NCI-H2171 treated with DMSO at 0.1 percent for 48 hours (cell line): ENCODE measurements at regions not wholly inside any gene's neighbourhood (a gene's known extent, or its start where the extent isn't known, plus 50 kb on each side); places are given as distances from the start of the nearest gene placed in this dataset.
A peak's percentile ranks its signal among the peaks of the same experiment; 100 is the strongest.
"Not testable (repeated sequence)": the region's sequence is repeated elsewhere in the genome, so short reads cannot be mapped to it uniquely, and the experiment has no call there.

Experiments
- DNase-seq: peaks from one replicate; lab custom pipeline; 2025; lab: John Stamatoyannopoulos, UW

DNA sequence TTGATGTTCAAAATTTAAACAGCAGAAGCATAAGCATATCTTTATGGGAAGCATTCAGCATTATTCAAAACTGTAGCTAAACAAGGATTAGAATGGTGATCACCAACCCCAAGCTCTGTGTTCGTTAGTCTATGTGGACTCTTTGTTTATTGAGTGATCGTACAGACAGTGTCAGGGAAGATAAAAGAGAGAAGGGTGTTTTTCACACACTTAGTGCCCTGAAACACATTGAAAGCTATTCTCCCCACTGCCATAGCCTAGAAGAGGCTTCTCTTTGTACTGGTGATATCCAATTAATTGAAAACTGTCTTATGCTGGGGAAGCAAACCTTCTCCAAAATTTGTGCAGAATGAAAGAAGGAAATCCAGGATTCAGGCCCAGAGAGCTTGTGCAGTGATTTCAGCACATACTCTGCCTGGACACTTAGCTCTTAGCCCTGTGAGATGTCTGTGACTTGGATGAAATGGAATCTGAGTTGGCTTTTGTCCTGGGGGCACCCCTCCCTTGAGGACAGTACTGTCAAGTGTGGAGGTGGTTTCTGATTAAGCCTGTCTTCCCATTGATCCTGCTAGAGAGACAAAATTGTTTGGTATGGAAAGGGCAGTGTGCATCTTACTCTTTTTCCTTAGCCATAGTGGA is 125.7 kb upstream of the MTHFD1L start:
- DNase-seq = no peak

GRCh38 chr6:150740453-150740852 is 125.0 kb upstream of the MTHFD1L start:
- DNase-seq = no peak

DNA sequence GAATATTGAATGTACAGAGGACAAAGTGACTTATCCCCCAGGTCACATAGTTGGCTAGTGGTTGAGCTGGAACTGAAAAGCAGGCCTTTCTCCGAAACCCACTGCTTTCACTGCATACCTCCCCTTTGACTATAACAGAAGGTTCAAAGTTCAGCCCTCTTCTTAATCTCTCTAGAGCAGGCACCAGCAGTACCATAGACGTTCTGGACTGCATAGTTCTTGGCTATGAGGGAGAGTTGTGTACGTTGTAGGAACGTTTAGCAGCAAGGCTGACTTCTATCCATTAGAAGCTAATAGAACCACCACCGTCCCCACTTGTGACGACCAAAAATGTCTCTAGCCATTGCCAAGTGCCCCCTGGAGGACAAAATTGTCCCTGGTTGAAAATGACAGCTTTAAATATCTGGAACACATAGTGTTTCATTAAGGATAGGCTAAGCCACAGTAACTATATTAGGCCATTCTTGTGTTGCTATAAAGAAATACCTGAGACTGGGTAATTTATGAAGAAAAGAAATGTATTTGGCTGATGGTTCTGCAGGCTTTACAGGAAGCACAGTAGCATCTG is 123.8 kb upstream of the MTHFD1L start:
- no peak for DNase-seq

GRCh38 chr6:150744522-150745260 is 120.8 kb upstream of the MTHFD1L start:
- no peak for DNase-seq

DNA sequence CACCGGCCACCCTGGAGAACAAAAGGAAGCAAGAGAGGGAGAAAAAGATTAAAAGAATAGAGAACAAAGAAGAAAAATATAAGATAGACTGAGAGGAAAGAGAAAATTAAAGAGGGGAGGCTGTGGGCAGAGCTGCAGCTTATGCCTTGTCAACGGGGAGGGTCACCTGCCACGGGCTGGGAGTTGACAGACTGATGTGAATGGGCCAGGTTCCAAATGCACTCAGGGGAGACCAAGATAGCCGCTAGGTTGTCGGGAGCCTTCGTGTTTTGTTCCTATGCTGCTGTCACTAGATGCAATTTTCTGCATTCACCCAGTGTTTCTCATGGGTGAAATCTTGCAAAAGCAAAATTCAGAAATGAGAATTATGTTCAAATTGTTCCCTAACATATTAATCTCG is 119.6 kb upstream of the MTHFD1L start:
- DNase-seq = no peak

GRCh38 chr6:150747155-150747554 is 118.3 kb upstream of the MTHFD1L start:
- no peak for DNase-seq

DNA sequence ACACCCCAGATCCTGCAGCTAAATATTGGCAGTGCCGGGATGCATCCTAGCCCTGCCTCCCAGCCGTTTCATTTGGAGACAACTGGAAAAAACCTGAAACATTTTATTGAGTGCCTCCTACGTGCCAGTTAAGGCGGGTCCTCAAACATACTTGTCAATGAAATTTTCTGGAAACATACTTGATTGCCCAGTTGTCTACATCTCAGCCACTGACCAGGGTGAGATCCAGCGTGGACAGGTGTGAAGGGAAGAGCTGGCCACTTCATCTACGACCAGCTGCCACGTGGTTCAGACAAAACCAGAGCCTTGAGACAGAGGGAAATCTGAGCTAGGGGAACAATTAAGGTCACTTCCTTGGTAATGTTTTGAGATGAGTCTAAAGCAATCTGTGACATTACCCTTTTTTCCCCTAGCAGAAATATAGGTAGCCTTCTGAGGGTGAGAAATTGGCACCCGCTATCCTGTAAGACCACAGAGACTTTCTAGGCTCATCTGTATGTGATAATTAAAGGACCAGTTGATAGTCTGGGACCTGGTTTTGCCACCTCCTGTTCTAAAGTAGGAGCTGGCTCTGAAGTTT is 116.3 kb upstream of the MTHFD1L start:
- no peak for DNase-seq

- no peak for DNase-seq
Measured at GRCh38 chr6:150751296-150751695, 114.2 kb upstream of the MTHFD1L start.

DNA sequence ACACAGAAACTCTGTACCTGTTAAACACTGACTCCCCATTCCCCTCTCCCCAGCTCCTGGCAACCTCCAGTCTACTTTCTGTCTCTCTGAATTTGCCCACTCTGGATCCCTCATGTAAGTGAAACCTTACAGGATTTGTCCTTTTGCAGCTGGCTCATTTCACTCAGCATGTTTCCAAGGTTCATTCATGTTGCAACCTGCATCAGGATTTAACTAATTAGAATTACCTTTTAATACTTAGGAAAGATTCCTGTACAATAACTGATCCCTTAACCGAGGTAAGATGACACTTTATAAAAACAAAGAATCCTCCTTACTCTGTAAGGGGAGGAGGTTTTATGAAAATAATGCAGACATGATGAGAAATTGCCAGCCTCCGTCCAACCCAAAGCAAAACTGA is 113.1 kb upstream of the MTHFD1L start:
- no peak for DNase-seq

GRCh38 chr6:150753371-150754064 is 112.0 kb upstream of the MTHFD1L start:
- no peak for DNase-seq

DNA sequence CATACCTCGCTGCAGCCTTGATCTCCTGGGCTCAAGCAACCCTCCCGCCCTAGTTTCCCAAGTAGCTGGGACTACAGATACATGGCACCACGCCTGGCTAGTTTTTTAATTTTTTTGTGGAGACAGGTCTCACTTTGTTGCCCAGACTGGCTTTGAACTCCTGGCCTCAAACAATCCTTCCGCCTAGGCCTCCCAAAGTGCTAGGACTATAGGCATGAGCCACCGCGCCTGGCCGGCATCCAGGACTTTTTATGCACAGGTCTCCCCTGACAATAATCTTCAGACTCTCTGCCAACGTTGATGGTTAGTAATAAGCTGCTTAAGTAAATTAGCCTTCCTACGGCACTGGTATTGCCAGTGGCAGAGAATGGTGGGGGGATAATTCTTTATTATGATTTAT is 110.5 kb upstream of the MTHFD1L start:
- DNase-seq = no peak

- DNase-seq = no peak
Measured at GRCh38 chr6:150755524-150755923, 110.0 kb upstream of the MTHFD1L start.

GRCh38 chr6:150756173-150756572 is 109.3 kb upstream of the MTHFD1L start:
- no peak for DNase-seq

GRCh38 chr6:150757807-150758206 is 107.7 kb upstream of the MTHFD1L start:
- DNase-seq = not testable (repeated sequence)

GRCh38 chr6:150759483-150759882 is 106.0 kb upstream of the MTHFD1L start:
- no peak for DNase-seq

- DNase-seq = peak; percentile 15
Measured at GRCh38 chr6:150761771-150762170, 103.7 kb upstream of the MTHFD1L start.

GRCh38 chr6:150764334-150765066 is 101.0 kb upstream of the MTHFD1L start:
- DNase-seq = no peak

DNA sequence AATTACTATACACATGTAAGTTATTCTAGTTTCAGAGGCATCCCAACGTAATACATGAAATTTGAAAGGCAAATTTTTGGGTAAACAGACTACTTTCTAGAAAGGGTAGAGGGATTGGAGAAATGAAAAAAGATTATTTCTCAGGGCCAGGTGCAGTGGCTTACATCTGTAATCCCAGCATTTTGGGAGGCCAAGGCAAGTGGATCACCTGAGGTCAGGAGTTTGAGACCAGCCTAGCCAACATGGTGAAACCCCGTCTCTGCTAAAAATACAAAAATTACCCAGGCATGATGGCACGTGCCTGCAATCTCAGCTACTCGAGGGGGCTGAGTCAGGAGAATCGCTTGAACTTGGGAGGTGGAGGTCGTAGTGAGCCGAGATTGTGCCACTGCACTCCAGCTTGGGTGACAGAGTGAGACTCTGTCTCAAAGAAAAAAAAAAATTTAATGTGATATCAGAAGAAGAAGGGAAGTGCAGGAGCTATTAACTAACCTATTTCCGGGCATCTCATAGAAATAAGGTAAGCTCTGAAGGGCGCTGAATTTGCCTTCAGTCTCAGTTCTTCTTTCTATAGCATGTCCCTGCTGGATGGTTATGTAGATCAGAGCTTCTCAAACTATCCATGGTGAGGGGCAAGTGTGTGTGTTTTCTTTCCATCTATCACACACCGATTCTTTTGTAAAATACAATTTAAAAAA is 100.3 kb upstream of the MTHFD1L start:
- DNase-seq = no peak

DNA sequence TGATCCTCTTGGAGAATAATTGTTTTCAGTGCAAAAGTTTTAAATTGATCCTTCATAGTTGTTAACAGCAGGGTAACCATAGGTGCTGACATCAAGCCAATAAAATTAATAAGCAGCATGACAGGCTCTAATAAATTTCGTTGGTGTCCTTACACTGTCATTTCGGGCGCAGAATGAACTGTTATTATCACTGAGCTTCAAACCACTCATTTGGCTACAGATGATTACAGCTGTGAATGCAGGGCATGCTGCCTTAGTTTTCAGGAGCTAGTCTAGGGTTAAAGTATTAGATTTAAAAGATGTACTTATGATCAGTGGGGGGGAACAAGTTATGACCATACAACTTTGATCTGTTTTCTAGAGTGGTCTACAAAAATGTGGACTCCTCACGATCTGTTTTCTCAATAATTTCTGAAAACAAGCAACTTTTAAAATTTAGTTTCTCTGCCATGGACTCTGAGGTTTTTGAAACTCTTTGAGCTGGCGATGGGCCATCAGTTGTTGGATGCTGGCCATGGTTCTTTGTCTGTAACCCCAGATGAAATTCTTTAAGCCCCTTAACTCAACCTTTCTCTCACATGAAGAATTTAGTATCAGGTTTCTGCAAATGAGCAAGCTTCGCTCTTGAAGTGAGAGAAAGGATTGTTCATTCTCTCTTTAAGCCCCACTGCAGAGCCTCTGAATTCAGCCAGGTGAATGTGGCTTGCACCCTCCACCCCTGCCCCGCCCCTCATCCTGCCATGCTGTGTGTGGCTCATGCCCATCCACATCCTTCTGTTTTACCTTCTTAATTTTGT is 99.1 kb upstream of the MTHFD1L start:
- DNase-seq = peak; percentile 45

- no peak for DNase-seq
Measured at GRCh38 chr6:150767161-150767560, 98.3 kb upstream of the MTHFD1L start.
